ENCODE measurements at regions not wholly inside any gene's neighbourhood (a gene's known extent, or its start where the extent isn't known, plus 50 kb on each side); places are given as distances from the start of the nearest gene placed in this dataset.

GRCh38 chr4:14323191-14323590 lies 679.1 kb upstream of the CPEB2 start:
- TF ChIP-seq CTCF (IDR thresholded peaks at IDR 0.05), result no peak
- no peak overlapping the region for H3K4me3 ChIP-seq
- H3K9me3 ChIP-seq, result peaks cover 0 to 6% (median 4%) of the 10 kb centered on the region in 3 donors
- no peaks in the 10 kb centered on the region for H3K27me3 ChIP-seq
- H3K4me1 ChIP-seq, result no peaks in the 10 kb centered on the region
- intact Hi-C loops (cut with DNase I; ENCODE audit: low total_unique reads), result loop anchor here (5.0 kb wide), 1 partner anchor 1061 kb away; no protein-coding TSS in a partner anchor
- H3K27ac ChIP-seq, result no peak overlapping the region
- DNase-seq, result no peak
- no peaks in the 10 kb centered on the region for H3K36me3 ChIP-seq

GRCh38 chr4:14329228-14329627 lies 673.1 kb upstream of the CPEB2 start:
- no peaks in the 10 kb centered on the region for H3K36me3 ChIP-seq

GRCh38 chr4:14333616-14334015 lies 668.7 kb upstream of the CPEB2 start:
- intact Hi-C loops (cut with DNase I; ENCODE audit: low total_unique reads), result no loop called here

More at GRCh38 chr4:14329228-14329627, 673.1 kb upstream of the CPEB2 start:
- no peak for DNase-seq
- no peak overlapping the region for H3K4me3 ChIP-seq
- no peaks in the 10 kb centered on the region for H3K27me3 ChIP-seq
- no peak overlapping the region for H3K27ac ChIP-seq
- H3K9me3 ChIP-seq, result peaks cover 0 to 6% (median 4%) of the 10 kb centered on the region in 3 donors
- no peak for TF ChIP-seq CTCF (IDR thresholded peaks at IDR 0.05)
- no peaks in the 10 kb centered on the region for H3K4me1 ChIP-seq
- intact Hi-C loops (cut with DNase I; ENCODE audit: low total_unique reads), result no loop called here

GRCh38 chr4:14334166-14334565 lies 668.1 kb upstream of the CPEB2 start:
- intact Hi-C loops (cut with DNase I; ENCODE audit: low total_unique reads), result no loop called here
- Histone ChIP-seq H3K27ac (no peak overlapping the region), H3K4me1 (no peaks in the 10 kb centered on the region), H3K27me3 (no peaks in the 10 kb centered on the region), H3K9me3 (no peaks in the 10 kb centered on the region), H3K36me3 (no peaks in the 10 kb centered on the region), H3K4me3 (no peak overlapping the region)
- no peak for TF ChIP-seq CTCF (IDR thresholded peaks at IDR 0.05)
- no peak for DNase-seq

More at GRCh38 chr4:14333616-14334015, 668.7 kb upstream of the CPEB2 start:
- Histone ChIP-seq H3K4me3 (no peak overlapping the region), H3K4me1 (no peaks in the 10 kb centered on the region), H3K36me3 (no peaks in the 10 kb centered on the region), H3K27ac (no peak overlapping the region), H3K9me3 (no peaks in the 10 kb centered on the region), H3K27me3 (no peaks in the 10 kb centered on the region)
- no peak for TF ChIP-seq CTCF (IDR thresholded peaks at IDR 0.05)
- DNase-seq, result no peak

- intact Hi-C loops (cut with DNase I; ENCODE audit: low total_unique reads), result no loop called here
- DNase-seq, result no peak
- no peak for TF ChIP-seq CTCF (IDR thresholded peaks at IDR 0.05)
- Histone ChIP-seq H3K4me1 (no peaks in the 10 kb centered on the region), H3K9me3 (no peaks in the 10 kb centered on the region), H3K4me3 (no peak overlapping the region), H3K36me3 (no peaks in the 10 kb centered on the region), H3K27ac (no peak overlapping the region), H3K27me3 (no peaks in the 10 kb centered on the region)
Observed at GRCh38 chr4:14335872-14336271, 666.4 kb upstream of the CPEB2 start.

GRCh38 chr4:14336656-14337055 lies 665.6 kb upstream of the CPEB2 start:
- Histone ChIP-seq H3K4me3 (no peak overlapping the region), H3K36me3 (no peaks in the 10 kb centered on the region), H3K9me3 (no peaks in the 10 kb centered on the region), H3K4me1 (no peaks in the 10 kb centered on the region), H3K27ac (no peak overlapping the region), H3K27me3 (no peaks in the 10 kb centered on the region)
- intact Hi-C loops (cut with DNase I; ENCODE audit: low total_unique reads), result no loop called here
- TF ChIP-seq CTCF (IDR thresholded peaks at IDR 0.05), result no peak
- no peak for DNase-seq

Data from tibial artery (tissue), 4 donors.